GM18511 (cell line): ENCODE measurements at regions not wholly inside any gene's neighbourhood (a gene's known extent, or its start where the extent isn't known, plus 50 kb on each side); places are given as distances from the start of the nearest gene placed in this dataset.

Experiments used
- ATAC-seq: cut with Tn5 transposase; IDR thresholded peaks from one replicate; pipeline ENCODE4 v1.9.1; 2021; ENCODE audit warnings: mild to moderate bottlenecking, moderate library complexity; ENCODE audit not compliant: unreplicated experiment

GRCh38 chr7:41383596-41383995 is 319.3 kb downstream of the INHBA start:
- ATAC-seq = no peak

- ATAC-seq = no peak
These were observed 324.7 kb downstream of the INHBA start for GRCh38 chr7:41378156-41378555.

GRCh38 chr7:41375582-41375981 is 327.3 kb downstream of the INHBA start:
- no peak for ATAC-seq

- ATAC-seq = no peak
These were observed 328.6 kb downstream of the INHBA start for GRCh38 chr7:41374150-41374848.

GRCh38 chr7:41367967-41368882 is 334.7 kb downstream of the INHBA start:
- no peak for ATAC-seq

- no peak for ATAC-seq
These were observed 351.8 kb downstream of the INHBA start for GRCh38 chr7:41351091-41351490.

- ATAC-seq = no peak
These were observed 356.0 kb downstream of the INHBA start for GRCh38 chr7:41346878-41347277.

GRCh38 chr7:41339913-41340676 is 362.8 kb downstream of the INHBA start:
- ATAC-seq = no peak

GRCh38 chr7:41336981-41337380 is 365.9 kb downstream of the INHBA start:
- ATAC-seq = no peak

- ATAC-seq = no peak
These were observed 366.4 kb downstream of the INHBA start for GRCh38 chr7:41336455-41336952.

- no peak for ATAC-seq
These were observed 368.6 kb downstream of the INHBA start for GRCh38 chr7:41334071-41334862.

- ATAC-seq = no peak
These were observed 369.4 kb downstream of the INHBA start for GRCh38 chr7:41333511-41333910.

GRCh38 chr7:41331194-41331593 is 371.7 kb downstream of the INHBA start:
- no peak for ATAC-seq

GRCh38 chr7:41328544-41328943 is 374.3 kb downstream of the INHBA start:
- ATAC-seq = no peak

- no peak for ATAC-seq
These were observed 374.8 kb downstream of the INHBA start for GRCh38 chr7:41328131-41328530.

GRCh38 chr7:41326616-41327015 is 376.3 kb downstream of the INHBA start:
- no peak for ATAC-seq

GRCh38 chr7:41323806-41324205 is 379.1 kb downstream of the INHBA start:
- ATAC-seq = no peak

- ATAC-seq = no peak
These were observed 383.3 kb downstream of the INHBA start for GRCh38 chr7:41319581-41319980.

GRCh38 chr7:41316410-41316809 is 386.5 kb downstream of the INHBA start:
- ATAC-seq = no peak

- ATAC-seq = no peak
These were observed 387.1 kb downstream of the INHBA start for GRCh38 chr7:41315764-41316163.
